HEK293 (cell line): ENCODE measurements at regions not wholly inside any gene's neighbourhood (a gene's known extent, or its start where the extent isn't known, plus 50 kb on each side); places are given as distances from the start of the nearest gene placed in this dataset.
A peak's percentile ranks its signal among the peaks of the same experiment; 100 is the strongest.

Experiments used
- CTCF ChIA-PET: fragments of 350-600 bp; formaldehyde crosslinking; extraction: SDS; loops from one replicate; lab custom pipeline; 2021; ENCODE audit warnings: antibody characterized with exemption; lab: Yijun Ruan, JAX
- POLR2A ChIA-PET: fragments of 300-600 bp; formaldehyde crosslinking; extraction: SDS; loops from one replicate; lab custom pipeline; 2020; ENCODE audit warnings: antibody characterized with exemption, inconsistent platforms; lab: Yijun Ruan, JAX
- H3K27ac ChIP-seq: fragments of 200-500 bp; sonication (Bioruptor generic); 2 replicates; pipeline ENCODE4 v1.5.1; 2014; ENCODE audit warnings: low read depth, low read length, control low read depth, inconsistent platforms; ENCODE audit errors: extremely low read depth
- H3K36me3 ChIP-seq, 2 experiments: fragments of 200-500 bp in 1 of 2; sonication (Bioruptor generic) in 1 of 2; 1 replicate in 1 of 2; 2 replicates in 1 of 2; pipeline ENCODE4 v1.5.1; 2014 to 2017; ENCODE audit warnings: inconsistent platforms in 2 of 2, low read length in 2 of 2; ENCODE audit not compliant: control insufficient read depth in 2 of 2, insufficient read depth in 1 of 2
- H3K4me1 ChIP-seq: fragments of 200-500 bp; sonication (Bioruptor generic); 2 replicates; pipeline ENCODE4 v1.5.1; 2014; ENCODE audit warnings: mild to moderate bottlenecking, low read length, inconsistent platforms; ENCODE audit not compliant: control insufficient read depth, insufficient read depth
- H3K4me3 ChIP-seq: 2 replicates; pipeline ENCODE4 v1.5.1; 2011; ENCODE audit warnings: low read depth, mild to moderate bottlenecking, control low read depth, low read length, moderate library complexity
- H3K9me3 ChIP-seq: fragments of 200-500 bp; sonication (Bioruptor generic); 2 replicates; pipeline ENCODE4 v1.5.1; 2014; ENCODE audit warnings: low read depth, low read length, inconsistent platforms; ENCODE audit not compliant: control insufficient read depth, insufficient read depth
- ATF2 ChIP-seq: fragments of 450-650 bp; formaldehyde crosslinking; IDR thresholded peaks from 2 replicates; pipeline ENCODE4 v1.5.1; 2016; ENCODE audit warnings: missing biosample characterization, missing genetic modification characterization, low read depth
- GLIS1 ChIP-seq: fragments of 450-650 bp; formaldehyde crosslinking; IDR thresholded peaks from 2 replicates; pipeline ENCODE4 v1.5.1; 2016; ENCODE audit warnings: missing biosample characterization, missing genetic modification characterization
- KLF9 ChIP-seq: fragments of 450-650 bp; formaldehyde crosslinking; IDR thresholded peaks from 2 replicates; pipeline ENCODE4 v1.5.1; 2016; ENCODE audit warnings: missing biosample characterization, missing genetic modification characterization, low read depth
- MYNN ChIP-seq: fragments of 450-650 bp; formaldehyde crosslinking; IDR thresholded peaks from 2 replicates; pipeline ENCODE4 v1.5.1; 2016; ENCODE audit warnings: missing biosample characterization, missing genetic modification characterization, borderline replicate concordance
- PBX3 ChIP-seq: sonication (generic); formaldehyde crosslinking; IDR thresholded peaks from 2 replicates; pipeline ENCODE4 v1.8.1; 2022; ENCODE audit warnings: mild to moderate bottlenecking, moderate library complexity, missing genetic modification reagents
- REPIN1 ChIP-seq: fragments of 450-650 bp; formaldehyde crosslinking; IDR thresholded peaks from 2 replicates; pipeline ENCODE4 v1.5.1; 2017; ENCODE audit warnings: missing biosample characterization, missing genetic modification characterization, low read depth
- SCRT2 ChIP-seq: fragments of 450-650 bp; formaldehyde crosslinking; IDR thresholded peaks from 2 replicates; pipeline ENCODE4 v1.5.1; 2016; ENCODE audit warnings: missing biosample characterization, missing genetic modification characterization
- ZBTB6 ChIP-seq: fragments of 450-650 bp; formaldehyde crosslinking; IDR thresholded peaks from 2 replicates; pipeline ENCODE4 v1.5.1; 2017; ENCODE audit warnings: missing biosample characterization, missing genetic modification characterization
- ZIC2 ChIP-seq: fragments of 450-650 bp; formaldehyde crosslinking; IDR thresholded peaks from 2 replicates; pipeline ENCODE4 v1.5.1; 2016; ENCODE audit warnings: missing biosample characterization, missing genetic modification characterization
- ZNF148 ChIP-seq: fragments of 450-650 bp; formaldehyde crosslinking; IDR thresholded peaks from 2 replicates; pipeline ENCODE4 v1.5.0; 2017; ENCODE audit warnings: missing biosample characterization, missing genetic modification characterization, borderline replicate concordance
- ZNF239 ChIP-seq: fragments of 450-650 bp; formaldehyde crosslinking; IDR thresholded peaks from 2 replicates; pipeline ENCODE4 v1.5.1; 2016; ENCODE audit warnings: missing biosample characterization, missing genetic modification characterization
- ZNF24 ChIP-seq: fragments of 450-650 bp; formaldehyde crosslinking; IDR thresholded peaks from 2 replicates; pipeline ENCODE4 v1.5.1; 2016; ENCODE audit warnings: missing biosample characterization, missing genetic modification characterization
- ZNF324 ChIP-seq: fragments of 450-650 bp; formaldehyde crosslinking; IDR thresholded peaks from 2 replicates; pipeline ENCODE4 v1.5.1; 2016; ENCODE audit warnings: missing biosample characterization, missing genetic modification characterization
- ZNF335 ChIP-seq: fragments of 450-650 bp; formaldehyde crosslinking; conservative IDR thresholded peaks from 2 replicates; pipeline ENCODE4 v1.5.1; 2016; ENCODE audit warnings: missing biosample characterization, missing genetic modification characterization
- ZNF354C ChIP-seq: fragments of 450-650 bp; formaldehyde crosslinking; IDR thresholded peaks from 2 replicates; pipeline ENCODE4 v1.5.1; 2016; ENCODE audit warnings: missing biosample characterization, missing genetic modification characterization, low read depth, borderline replicate concordance
- ZNF449 ChIP-seq: fragments of 450-650 bp; formaldehyde crosslinking; IDR thresholded peaks from 2 replicates; pipeline ENCODE4 v1.5.1; 2017; ENCODE audit warnings: missing biosample characterization, mild to moderate bottlenecking, missing genetic modification characterization, moderate library complexity
- ZNF621 ChIP-seq: fragments of 450-650 bp; formaldehyde crosslinking; IDR thresholded peaks from 2 replicates; pipeline ENCODE4 v1.5.1; 2017; ENCODE audit warnings: missing biosample characterization, missing genetic modification characterization
- ZNF624 ChIP-seq: fragments of 450-650 bp; formaldehyde crosslinking; IDR thresholded peaks from 2 replicates; pipeline ENCODE4 v1.5.1; 2017; ENCODE audit warnings: missing biosample characterization, missing genetic modification characterization
- ZNF792 ChIP-seq: fragments of 450-650 bp; formaldehyde crosslinking; IDR thresholded peaks from 2 replicates; pipeline ENCODE4 v1.5.1; 2016; ENCODE audit warnings: missing biosample characterization, missing genetic modification characterization
- ZSCAN16 ChIP-seq: fragments of 450-650 bp; formaldehyde crosslinking; IDR thresholded peaks from 2 replicates; pipeline ENCODE4 v1.5.1; 2016; ENCODE audit warnings: missing biosample characterization, missing genetic modification characterization

- ChIA-PET CTCF (interaction anchor here (0.6 kb wide), 2 partner anchors 39 to 66 kb away, joined by 3 read pairs; no protein-coding TSS in a partner anchor), POLR2A (no interaction called here)
- no peaks in the 10 kb centered on the region for H3K36me3 ChIP-seq
- no peaks in the 10 kb centered on the region for H3K9me3 ChIP-seq
- H3K4me3 ChIP-seq: no peak overlapping the region
- H3K4me1 ChIP-seq: no peaks in the 10 kb centered on the region; the same call in 1 of the 2 replicates
- H3K27ac ChIP-seq: no peak overlapping the region
- no peak for TF ChIP-seq ZNF148 (tag by site-specific recombination)
- 0 out of 2 replicates have a peak, but pooled peaks have one; percentile 1 for TF ChIP-seq SCRT2 (tag by site-specific recombination)
- TF ChIP-seq GLIS1: peak; percentile 36
Observed at GRCh38 chr5:159854916-159855315, 61.4 kb upstream of the ADRA1B start.

- Histone ChIP-seq H3K9me3 (no peaks in the 10 kb centered on the region), H3K36me3 (no peaks in the 10 kb centered on the region), H3K4me1 (no peaks in the 10 kb centered on the region), H3K27ac (no peak overlapping the region), H3K4me3 (no peak overlapping the region)
- POLR2A ChIA-PET: no interaction called here
- no peak for TF ChIP-seq REPIN1 (tag by site-specific recombination)
- TF ChIP-seq, all 188 proteins: peak for 0
- CTCF ChIA-PET: interaction anchor here (0.6 to 1.2 kb wide), 2 partner anchors 19 to 65 kb away, joined by 3 read pairs; no protein-coding TSS in a partner anchor
Observed at GRCh38 chr5:159855476-159856191, 60.6 kb upstream of the ADRA1B start.

- Histone ChIP-seq H3K9me3 (no peaks in the 10 kb centered on the region), H3K36me3 (no peaks in the 10 kb centered on the region), H3K27ac (no peak overlapping the region), H3K4me3 (no peak overlapping the region), H3K4me1 (no peaks in the 10 kb centered on the region)
- TF ChIP-seq ZNF324 (tag by site-specific recombination): no peak
- no peak for TF ChIP-seq MYNN (tag by site-specific recombination)
- no peak for TF ChIP-seq ZNF354C
- no peak for TF ChIP-seq ATF2
- no peak for TF ChIP-seq PBX3 (CRISPR knock-in tag)
- TF ChIP-seq ZBTB6 (tag by site-specific recombination): no peak
- no peak for TF ChIP-seq ZNF624
- TF ChIP-seq ZSCAN16 (tag by site-specific recombination): no peak
- no peak for TF ChIP-seq ZNF24 (tag by site-specific recombination)
- TF ChIP-seq ZNF792 (tag by site-specific recombination): no peak
- TF ChIP-seq ZNF335 (tag by site-specific recombination): no peak
- TF ChIP-seq ZIC2 (tag by site-specific recombination): no peak
- no peak for TF ChIP-seq ZNF239
- TF ChIP-seq KLF9: no peak
- no peak for TF ChIP-seq ZNF621
- TF ChIP-seq ZNF449: no peak
- ChIA-PET POLR2A (no interaction called here), CTCF (interaction anchor here (0.5 kb wide), 1 partner anchor 1845 kb away, joined by 3 read pairs; no protein-coding TSS in a partner anchor)
Observed at GRCh38 chr5:159858871-159859270, 57.4 kb upstream of the ADRA1B start.
